Stimulated activated CD8-positive, alpha-beta memory T cell treated with anti-CD3 and anti-CD28 coated beads, Interleukin-4, amount 100 ng/mL, for 4 hours (primary cell): ENCODE measurements at regions not wholly inside any gene's neighbourhood (a gene's known extent, or its start where the extent isn't known, plus 50 kb on each side); places are given as distances from the start of the nearest gene placed in this dataset.

Experiments used
- DNase-seq, 2 donors: peaks; one replicate each; pipeline ENCODE4 v3.0.0-alpha.2; 2020; ENCODE audit warnings: low read depth in 2 of 2, low spot score in 1 of 2

- no peak for DNase-seq
Measured at GRCh38 chr11:128266893-128267292, 320.5 kb downstream of the ETS1 start.

- DNase-seq, result no peak
Measured at GRCh38 chr11:128262463-128263345, 324.7 kb downstream of the ETS1 start.

GRCh38 chr11:128261011-128261421 lies 326.3 kb downstream of the ETS1 start:
- no peak for DNase-seq

- DNase-seq, result no peak
Measured at GRCh38 chr11:128260398-128260797, 327.0 kb downstream of the ETS1 start.

GRCh38 chr11:128259816-128260215 lies 327.5 kb downstream of the ETS1 start:
- DNase-seq, result no peak

- no peak for DNase-seq
Measured at GRCh38 chr11:128254941-128255340, 332.4 kb downstream of the ETS1 start.

GRCh38 chr11:128251140-128251539 lies 336.2 kb downstream of the ETS1 start:
- DNase-seq, result no peak

- DNase-seq, result no peak
Measured at GRCh38 chr11:128250482-128250881, 336.9 kb downstream of the ETS1 start.

GRCh38 chr11:128246810-128247594 lies 340.4 kb downstream of the ETS1 start:
- no peak for DNase-seq

- no peak for DNase-seq
Measured at GRCh38 chr11:128246364-128246801, 341.0 kb downstream of the ETS1 start.

- no peak for DNase-seq
Measured at GRCh38 chr11:128244871-128245270, 342.5 kb downstream of the ETS1 start.

GRCh38 chr11:128242451-128242850 lies 344.9 kb downstream of the ETS1 start:
- no peak for DNase-seq

- DNase-seq, result no peak
Measured at GRCh38 chr11:128240546-128240945, 346.8 kb downstream of the ETS1 start.

GRCh38 chr11:128239306-128239705 lies 348.1 kb downstream of the ETS1 start:
- DNase-seq, result no peak

GRCh38 chr11:128238521-128239265 lies 348.7 kb downstream of the ETS1 start:
- DNase-seq, result no peak

- no peak for DNase-seq
Measured at GRCh38 chr11:128236506-128237498, 350.6 kb downstream of the ETS1 start.

GRCh38 chr11:128235958-128236357 lies 351.4 kb downstream of the ETS1 start:
- DNase-seq, result no peak

GRCh38 chr11:128235426-128235825 lies 351.9 kb downstream of the ETS1 start:
- no peak for DNase-seq

GRCh38 chr11:128234143-128234542 lies 353.2 kb downstream of the ETS1 start:
- DNase-seq, result no peak

GRCh38 chr11:128232588-128232987 lies 354.8 kb downstream of the ETS1 start:
- no peak for DNase-seq
